K562 (cell line): ENCODE measurements at regions not wholly inside any gene's neighbourhood (a gene's known extent, or its start where the extent isn't known, plus 50 kb on each side); places are given as distances from the start of the nearest gene placed in this dataset.

Experiments used
- ATAC-seq: fragments of 200-7000 bp; cut with Tn5 transposase; 3 replicates; pipeline ENCODE4 v1.9.1; 2020; ENCODE audit warnings: moderate library complexity
- BruUV-seq: library from RNA; stranded (reverse); fragments of 400-500 nt; replicated peaks from 2 replicates; lab custom pipeline; 2021; lab: Mats Ljungman, UMichigan
- CTCF ChIA-PET: fragments of 300-600 bp; formaldehyde crosslinking; extraction: SDS; loops from one replicate; lab custom pipeline; 2021; ENCODE audit warnings: low intra/inter-chr PET ratio; lab: Yijun Ruan, JAX
- POLR2A ChIA-PET: fragments of 300-600, 350-650 bp; sonication (Branson Sonifier 250); formaldehyde crosslinking; extraction: SDS; loops from one replicate; lab custom pipeline; 2021; ENCODE audit warnings: antibody characterized with exemption, inconsistent platforms; lab: Yijun Ruan, JAX
- DNase-seq, 4 experiments: peaks; one replicate each; pipeline versions ENCODE4 v3.0.0 to v3.0.0-alpha.2; 2011 to 2018; ENCODE audit warnings: low spot score in 3 of 4, mixed read lengths in 3 of 4; ENCODE audit errors: extremely low read depth in 1 of 4
- FAIRE-seq: peaks from 2 replicates; lab custom pipeline; 2011; peaks lifted over from hg19 to GRCh38; lab: Jason Lieb, UNC
- H2AFZ ChIP-seq: 2 replicates; pipeline ENCODE4 v1.6.0; 2011; ENCODE audit warnings: low read depth, low read length, control low read depth, inconsistent platforms
- H3K27ac ChIP-seq: fragments of 200-600 bp; 3 replicates; pipeline ENCODE4 v1.8.0; 2011; ENCODE audit warnings: low read depth, mild to moderate bottlenecking, control low read depth, inconsistent platforms, low read length, moderate library complexity, mixed read lengths; ENCODE audit errors: extremely low read depth
- H3K27me3 ChIP-seq, 2 experiments: fragments of 300-600 bp in 1 of 2; 2 replicates in 1 of 2; 3 replicates in 1 of 2; pipeline versions ENCODE4 v1.6.0 to v1.8.0; 2011; ENCODE audit warnings: inconsistent platforms in 2 of 2, low read length in 2 of 2, mild to moderate bottlenecking in 1 of 2, mixed read lengths in 1 of 2, moderate library complexity in 1 of 2; ENCODE audit not compliant: control insufficient read depth in 2 of 2, insufficient read depth in 2 of 2
- H3K36me3 ChIP-seq: fragments of 300-600 bp; 3 replicates; pipeline ENCODE4 v1.8.0; 2011; ENCODE audit warnings: mild to moderate bottlenecking, low read length, inconsistent platforms; ENCODE audit not compliant: control insufficient read depth, insufficient read depth
- H3K4me1 ChIP-seq, 2 experiments: fragments of 200-600 bp in 1 of 2; replicated peaks in 1 of 2; 2 replicates in 1 of 2; 3 replicates in 1 of 2; pipeline versions ENCODE4 v1.5.1 to v1.8.0; 2011; ENCODE audit warnings: inconsistent platforms in 2 of 2, low read length in 2 of 2, mild to moderate bottlenecking in 1 of 2, mixed read lengths in 1 of 2, moderate library complexity in 1 of 2; ENCODE audit not compliant: control insufficient read depth in 2 of 2, insufficient read depth in 2 of 2
- H3K4me2 ChIP-seq: 2 replicates; pipeline ENCODE4 v1.6.1; 2011; ENCODE audit warnings: low read length, control low read depth, inconsistent platforms, mixed read lengths; ENCODE audit not compliant: insufficient read depth
- H3K4me3 ChIP-seq: fragments of 200-600 bp; sonication (generic), shearing (Covaris generic); 2 replicates; pipeline ENCODE4 v1.5.1; 2016; ENCODE audit warnings: control low read depth, inconsistent platforms
- H3K79me2 ChIP-seq: fragments of 200-600 bp; 3 replicates; pipeline ENCODE4 v1.8.0; 2011; ENCODE audit warnings: low read length, inconsistent platforms; ENCODE audit not compliant: control insufficient read depth, insufficient read depth
- H3K9ac ChIP-seq, 2 experiments: 2 replicates each; pipeline versions ENCODE4 v1.6.0 to v1.6.1; 2011; ENCODE audit warnings: low read depth in 2 of 2, low read length in 2 of 2, control low read depth in 1 of 2, inconsistent platforms in 1 of 2, mild to moderate bottlenecking in 1 of 2, mixed read lengths in 1 of 2; ENCODE audit not compliant: insufficient read depth in 1 of 2
- H3K9me1 ChIP-seq: one replicate; pipeline ENCODE4 v1.6.0; 2011; ENCODE audit warnings: inconsistent platforms, mild to moderate bottlenecking, low read length, moderate library complexity; ENCODE audit not compliant: control insufficient read depth, insufficient read depth
- H3K9me3 ChIP-seq: replicated peaks from 2 replicates; pipeline ENCODE4 v1.5.1; 2011; ENCODE audit warnings: low read depth, low read length, inconsistent platforms; ENCODE audit not compliant: control insufficient read depth, insufficient read depth
- H4K20me1 ChIP-seq: replicated peaks from 2 replicates; pipeline ENCODE4 v1.6.1; 2011; ENCODE audit warnings: low read length, inconsistent platforms, mixed read lengths; ENCODE audit not compliant: control insufficient read depth, insufficient read depth
- CCNT2 ChIP-seq: IDR thresholded peaks from 2 replicates; pipeline ENCODE4 v1.6.1; 2011; ENCODE audit warnings: borderline replicate concordance, low read depth, mild to moderate bottlenecking, moderate library complexity, mixed read lengths, low read length; ENCODE audit not compliant: insufficient read length; ENCODE audit errors: extremely low read depth
- COPS2 ChIP-seq: fragments of 450-650 bp; conservative IDR thresholded peaks from 2 replicates; pipeline ENCODE4 v1.6.1; 2016; ENCODE audit warnings: mild to moderate bottlenecking, moderate library complexity
- ERF ChIP-seq: fragments of 450-650 bp; formaldehyde crosslinking; IDR thresholded peaks from 2 replicates; pipeline ENCODE4 v1.4.0; 2020; ENCODE audit warnings: mild to moderate bottlenecking, mixed read lengths
- GABPB2 ChIP-seq: fragments of 250-450 bp; sonication (Bioruptor Pico); conservative IDR thresholded peaks from 2 replicates; pipeline ENCODE4 v1.5.1; 2021; ENCODE audit warnings: mild to moderate bottlenecking
- KAT7 ChIP-seq: sonication (generic); formaldehyde crosslinking; IDR thresholded peaks from 2 replicates; pipeline ENCODE4 v1.8.0; 2022; ENCODE audit warnings: missing genetic modification reagents, mild to moderate bottlenecking, borderline replicate concordance
- NELFE ChIP-seq: IDR thresholded peaks from 2 replicates; pipeline ENCODE4 v1.6.1; 2011; ENCODE audit warnings: mild to moderate bottlenecking; ENCODE audit not compliant: insufficient read depth, insufficient read length
- NFE2L1 ChIP-seq: fragments of 450-650 bp; IDR thresholded peaks from 2 replicates; pipeline ENCODE4 v1.6.1; 2016; ENCODE audit warnings: missing genetic modification characterization, low read depth, mild to moderate bottlenecking, missing compliant biosample characterization, moderate library complexity, borderline replicate concordance
- PHF8 ChIP-seq: fragments of 200-600 bp; sonication (generic); IDR thresholded peaks from 2 replicates; pipeline ENCODE4 v1.6.1; 2012; ENCODE audit warnings: mixed run types, mild to moderate bottlenecking, inconsistent platforms, low read length, moderate library complexity, borderline replicate concordance
- PTRF ChIP-seq: fragments of 450-650 bp; IDR thresholded peaks from 2 replicates; pipeline ENCODE4 v1.6.1; 2016; ENCODE audit warnings: mild to moderate bottlenecking, missing genetic modification characterization, missing compliant biosample characterization
- SOX6 ChIP-seq: fragments of 450-650 bp; IDR thresholded peaks from 2 replicates; pipeline ENCODE4 v1.6.1; 2014; ENCODE audit warnings: mild to moderate bottlenecking
- TAF1 ChIP-seq: IDR thresholded peaks from 2 replicates; pipeline ENCODE4 v1.6.1; 2011; ENCODE audit warnings: mild to moderate bottlenecking, low read length, moderate library complexity; ENCODE audit not compliant: insufficient read depth, control insufficient read depth, severe bottlenecking; ENCODE audit errors: extremely low read depth
- ZFP1 ChIP-seq: fragments of 450-650 bp; formaldehyde crosslinking; IDR thresholded peaks from 2 replicates; pipeline ENCODE4 v1.4.0; 2020; ENCODE audit warnings: mild to moderate bottlenecking, mixed read lengths
- ZKSCAN3 ChIP-seq: fragments of 250-450 bp; sonication (Bioruptor Pico); IDR thresholded peaks from 2 replicates; pipeline ENCODE4 v1.4.0; 2020
- ZNF253 ChIP-seq: fragments of 250-450 bp; sonication (Bioruptor Pico); conservative IDR thresholded peaks from 2 replicates; pipeline ENCODE4 v1.6.1; 2021; ENCODE audit warnings: mild to moderate bottlenecking
- ZNF41 ChIP-seq: fragments of 250-450 bp; sonication (Bioruptor Pico); conservative IDR thresholded peaks from 2 replicates; pipeline ENCODE4 v1.4.0; 2020; ENCODE audit warnings: mild to moderate bottlenecking
- ZNF444 ChIP-seq: fragments of 250-450 bp; sonication (Bioruptor Pico); IDR thresholded peaks from 2 replicates; pipeline ENCODE4 v1.4.0; 2020; ENCODE audit warnings: mild to moderate bottlenecking, moderate library complexity
- WGBS: fragments of 100-300 bp; shearing (Covaris generic); methylation state at CpG from one replicate; pipeline ENCODE4 v1.1.6; 2016; ENCODE audit warnings: low coverage, mixed read lengths; ENCODE audit not compliant: insufficient coverage; ENCODE audit errors: missing lambda C conversion rate; 5-methylcytosine and 5-hydroxymethylcytosine counted together
- in situ Hi-C: fragments of 300-500 bp; cut with MboI; formaldehyde crosslinking; loops from 4 replicates; pipeline ENCODE4 v1.15.0; 2018; ENCODE audit warnings: inconsistent platforms, mixed read lengths
- intact Hi-C: fragments of 100-400 bp; cut with micrococcal nuclease; formaldehyde crosslinking; loops from 2 replicates; pipeline ENCODE4 v1.14.2; 2022
- TF ChIP-seq, protein P1 (sequence below): fragments of 450-650 bp; IDR thresholded peaks from 2 replicates; pipeline ENCODE4 v1.6.1; 2016; ENCODE audit warnings: mild to moderate bottlenecking

DNA sequence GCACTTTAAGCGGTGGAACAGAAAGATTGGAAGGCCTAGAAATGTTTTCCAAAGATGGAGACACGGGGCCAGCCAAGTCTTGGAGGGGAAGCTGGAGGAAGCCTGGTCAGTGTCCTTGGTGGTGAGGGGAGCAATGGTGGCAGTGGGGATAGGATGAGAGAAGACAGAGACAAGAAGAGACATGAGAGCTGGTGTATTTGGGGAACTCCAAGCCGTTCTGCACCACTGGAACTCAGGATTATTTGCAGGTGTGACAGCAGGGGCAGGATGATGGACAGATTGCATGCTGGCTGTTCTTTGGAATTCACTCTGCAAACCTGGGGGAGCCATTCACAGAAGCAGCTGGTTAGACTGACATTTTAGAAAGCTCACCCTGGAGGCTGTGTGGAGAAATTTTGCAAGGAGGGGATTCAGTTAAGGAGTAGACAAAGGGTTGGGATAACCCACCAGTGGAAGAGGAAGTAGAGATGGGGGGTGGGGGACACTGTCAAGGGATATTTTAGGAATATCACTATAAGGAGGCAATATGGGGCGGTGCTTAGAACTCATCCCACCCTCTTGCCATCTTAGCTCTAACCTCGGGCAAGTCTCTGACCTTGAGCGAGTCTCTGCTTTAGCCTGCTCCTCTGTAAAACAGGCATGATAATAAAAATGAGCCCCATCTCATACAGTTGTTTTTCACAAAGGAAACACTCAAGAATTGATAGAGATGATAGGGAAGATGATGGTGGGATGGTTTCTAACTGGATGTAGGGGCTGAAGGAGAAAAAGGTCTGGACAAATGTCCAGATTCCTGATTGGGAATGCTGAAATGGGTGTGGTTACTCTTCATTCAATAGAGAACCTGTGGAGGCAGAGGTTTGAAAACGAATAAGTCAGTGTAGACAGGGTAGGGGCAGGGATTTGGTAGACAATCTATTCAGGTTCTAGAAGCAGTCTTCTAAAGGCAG lies 175.8 kb downstream of the MYCN start (continued):
- TF ChIP-seq NELFE = no peak
- no peak for TF ChIP-seq ZNF253 (CRISPR knock-in tag)
- TF ChIP-seq ZNF41 (CRISPR knock-in tag) = no peak
- no peak for TF ChIP-seq NFE2L1 (tag)
- no peak for TF ChIP-seq GABPB2 (CRISPR knock-in tag)
- TF ChIP-seq PHF8 = no peak
- no peak for TF ChIP-seq SOX6

DNA sequence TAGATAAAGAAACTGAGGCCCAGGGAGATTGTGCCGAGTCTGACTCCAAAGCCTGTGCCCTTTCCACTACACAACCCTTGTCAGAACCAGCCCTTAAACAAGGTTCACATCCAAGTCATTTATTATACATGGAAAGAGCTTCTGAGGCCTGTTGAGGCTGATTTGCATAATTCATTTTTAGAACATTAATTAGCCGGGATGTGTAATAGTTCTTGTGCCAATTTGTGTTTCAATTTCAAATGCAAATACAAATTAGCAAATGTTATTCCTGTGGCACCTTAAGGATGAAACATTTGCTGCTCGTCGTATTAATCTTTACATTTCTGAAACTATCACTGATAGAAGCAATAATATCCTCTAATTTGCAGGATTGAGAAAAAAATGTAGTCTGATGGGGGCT lies 174.9 kb downstream of the MYCN start:
- Histone ChIP-seq H3K4me1 (no peaks in the 10 kb centered on the region), H3K27me3 (no peaks in the 10 kb centered on the region; a peak in 2 of 5 replicates), H3K4me3 (no peak overlapping the region), H3K9me3 (no peaks in the 10 kb centered on the region), H3K9ac (no peak overlapping the region), H3K27ac (no peak overlapping the region), H3K36me3 (no peaks in the 10 kb centered on the region), H4K20me1 (no peaks in the 10 kb centered on the region), H3K79me2 (no peaks in the 10 kb centered on the region), H2AFZ (no peak overlapping the region), H3K4me2 (no peak overlapping the region), H3K9me1 (no peaks in the 10 kb centered on the region)
- BruUV-seq = no TSS peak
- DNase-seq (no peak), FAIRE-seq (no peak), ATAC-seq (no peak)
- ChIA-PET POLR2A (no interaction called here), CTCF (no interaction called here)
- in situ Hi-C loops (no loop called here), intact Hi-C loops (no loop called here)
- 1% methylated on average over 4 of the region's 4 CpGs for WGBS
- TF ChIP-seq PTRF (no peak), ZKSCAN3 (CRISPR knock-in tag) (no peak), TAF1 (no peak), KAT7 (CRISPR knock-in tag) (no peak), COPS2 (no peak), CCNT2 (no peak), ERF (CRISPR knock-in tag) (no peak), ZNF444 (no peak), ZFP1 (no peak)
- TF ChIP-seq, protein P1, sequence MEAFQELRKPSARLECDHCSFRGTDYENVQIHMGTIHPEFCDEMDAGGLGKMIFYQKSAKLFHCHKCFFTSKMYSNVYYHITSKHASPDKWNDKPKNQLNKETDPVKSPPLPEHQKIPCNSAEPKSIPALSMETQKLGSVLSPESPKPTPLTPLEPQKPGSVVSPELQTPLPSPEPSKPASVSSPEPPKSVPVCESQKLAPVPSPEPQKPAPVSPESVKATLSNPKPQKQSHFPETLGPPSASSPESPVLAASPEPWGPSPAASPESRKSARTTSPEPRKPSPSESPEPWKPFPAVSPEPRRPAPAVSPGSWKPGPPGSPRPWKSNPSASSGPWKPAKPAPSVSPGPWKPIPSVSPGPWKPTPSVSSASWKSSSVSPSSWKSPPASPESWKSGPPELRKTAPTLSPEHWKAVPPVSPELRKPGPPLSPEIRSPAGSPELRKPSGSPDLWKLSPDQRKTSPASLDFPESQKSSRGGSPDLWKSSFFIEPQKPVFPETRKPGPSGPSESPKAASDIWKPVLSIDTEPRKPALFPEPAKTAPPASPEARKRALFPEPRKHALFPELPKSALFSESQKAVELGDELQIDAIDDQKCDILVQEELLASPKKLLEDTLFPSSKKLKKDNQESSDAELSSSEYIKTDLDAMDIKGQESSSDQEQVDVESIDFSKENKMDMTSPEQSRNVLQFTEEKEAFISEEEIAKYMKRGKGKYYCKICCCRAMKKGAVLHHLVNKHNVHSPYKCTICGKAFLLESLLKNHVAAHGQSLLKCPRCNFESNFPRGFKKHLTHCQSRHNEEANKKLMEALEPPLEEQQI = no peak
